ENCODE measurements at regions not wholly inside any gene's neighbourhood (a gene's known extent, or its start where the extent isn't known, plus 50 kb on each side); places are given as distances from the start of the nearest gene placed in this dataset.
A peak's percentile ranks its signal among the peaks of the same experiment; 100 is the strongest.

- 91% methylated on average over 5 of the region's 5 CpGs; no CpG with 5 or more reads in 1 of the 2 experiments for WGBS, 2 experiments (ENCODE audit: extremely low coverage in 1 of 2, insufficient coverage in 1 of 2, insufficient read length in 1 of 2, insufficient replicate concordance in 2 of 2, low coverage in 1 of 2, low lambda C conversion rate in 2 of 2, missing lambda C conversion rate in 1 of 2)
- Histone ChIP-seq H3K27me3 (replicated peaks in 1 of 4; ENCODE audit: control insufficient read depth in 3 of 4, extremely low read depth in 1 of 4, insufficient read depth in 3 of 4, low read length in 3 of 4) (no peaks in the 10 kb centered on the region), H3K14ac (ENCODE audit: insufficient read length) (no peak overlapping the region), H2BK15ac (ENCODE audit: low read length) (no peak overlapping the region), H3K36me3 (ENCODE audit: control insufficient read depth in 2 of 4, insufficient read depth in 4 of 4, low read length in 3 of 4) (no peaks in the 10 kb centered on the region), H4K8ac (ENCODE audit: extremely low read depth, insufficient read depth, low read length) (no peak overlapping the region), H3K4me2 (ENCODE audit: insufficient read depth in 1 of 2, low read depth in 2 of 2, low read length in 2 of 2) (no peak overlapping the region), H3K4me3 (ENCODE audit: extremely low read depth in 1 of 4, insufficient read depth in 2 of 4, low read depth in 3 of 4, low read length in 4 of 4) (no peak overlapping the region), H3K56ac (replicated peaks; ENCODE audit: insufficient read length, low read depth, low read length) (no peak overlapping the region), H3K23me2 (ENCODE audit: low read depth, low read length) (no peaks in the 10 kb centered on the region), H3K18ac (ENCODE audit: extremely low read depth, low read length) (no peak overlapping the region), H4K5ac (ENCODE audit: insufficient read length, low read depth, low read length) (no peak overlapping the region), H2BK5ac (ENCODE audit: low read depth, low read length) (no peak overlapping the region), H3K9me3 (ENCODE audit: insufficient read depth in 2 of 2, low read depth in 1 of 2, low read length in 1 of 2) (no peaks in the 10 kb centered on the region), H3K23ac (ENCODE audit: insufficient read length) (no peak overlapping the region), H2BK12ac (ENCODE audit: low read depth, low read length) (no peak overlapping the region), H3K79me1 (ENCODE audit: low read depth, low read length) (no peaks in the 10 kb centered on the region), H3K9ac (replicated peaks in 1 of 4; ENCODE audit: extremely low read depth in 1 of 4, low read depth in 3 of 4, low read length in 3 of 4) (no peak overlapping the region), H2BK120ac (replicated peaks; ENCODE audit: low read depth, low read length) (no peak overlapping the region), H2BK20ac (ENCODE audit: low read length) (no peak overlapping the region), H2AK5ac (ENCODE audit: low read depth, low read length) (no peak overlapping the region), H3K27ac (ENCODE audit: low read depth, low read length) (no peak overlapping the region), H4K91ac (replicated peaks; ENCODE audit: insufficient read length, low read length) (no peak overlapping the region), H2AFZ (ENCODE audit: low read length) (no peak overlapping the region), H3K4me1 (replicated peaks in 1 of 4; ENCODE audit: control insufficient read depth in 3 of 4, insufficient read depth in 4 of 4, low read length in 3 of 4) (no peaks in the 10 kb centered on the region), H3K4ac (replicated peaks; ENCODE audit: insufficient read length, low read depth, low read length) (no peak overlapping the region), H3K79me2 (ENCODE audit: control insufficient read depth in 1 of 2, insufficient read depth in 2 of 2, low read length in 2 of 2) (no peaks in the 10 kb centered on the region), H4K20me1 (replicated peaks in 1 of 2; ENCODE audit: control insufficient read depth in 1 of 2, insufficient read depth in 2 of 2, low read length in 2 of 2) (no peaks in the 10 kb centered on the region)
- TF ChIP-seq MAFK (IDR thresholded peaks at IDR 0.05; ENCODE audit: low read depth, low read length) = 0 out of 2 replicates have a peak, but pooled peaks have one; percentile 13
- TF ChIP-seq CHD1 (IDR thresholded peaks at IDR 0.05; ENCODE audit: low read depth, low read length) = no peak
- ChIA-PET CTCF (ENCODE audit: partially characterized antibody) (interaction anchor here (0.7 to 1.2 kb wide), 2 partner anchors 10 to 222 kb away, joined by 4 to 6 read pairs; partner anchors contain the start of gene RASGEF1B), POLR2A (ENCODE audit: partially characterized antibody) (no interaction called here)
- FAIRE-seq (no peak), DNase-seq (ENCODE audit: low read depth in 1 of 2, low spot score in 2 of 2) (no peak)
Observed at GRCh38 chr4:81694176-81694913, 222.6 kb upstream of the RASGEF1B start.

Measured in H1 (cell line).